ENCODE measurements at regions not wholly inside any gene's neighbourhood (a gene's known extent, or its start where the extent isn't known, plus 50 kb on each side); places are given as distances from the start of the nearest gene placed in this dataset.

DNA sequence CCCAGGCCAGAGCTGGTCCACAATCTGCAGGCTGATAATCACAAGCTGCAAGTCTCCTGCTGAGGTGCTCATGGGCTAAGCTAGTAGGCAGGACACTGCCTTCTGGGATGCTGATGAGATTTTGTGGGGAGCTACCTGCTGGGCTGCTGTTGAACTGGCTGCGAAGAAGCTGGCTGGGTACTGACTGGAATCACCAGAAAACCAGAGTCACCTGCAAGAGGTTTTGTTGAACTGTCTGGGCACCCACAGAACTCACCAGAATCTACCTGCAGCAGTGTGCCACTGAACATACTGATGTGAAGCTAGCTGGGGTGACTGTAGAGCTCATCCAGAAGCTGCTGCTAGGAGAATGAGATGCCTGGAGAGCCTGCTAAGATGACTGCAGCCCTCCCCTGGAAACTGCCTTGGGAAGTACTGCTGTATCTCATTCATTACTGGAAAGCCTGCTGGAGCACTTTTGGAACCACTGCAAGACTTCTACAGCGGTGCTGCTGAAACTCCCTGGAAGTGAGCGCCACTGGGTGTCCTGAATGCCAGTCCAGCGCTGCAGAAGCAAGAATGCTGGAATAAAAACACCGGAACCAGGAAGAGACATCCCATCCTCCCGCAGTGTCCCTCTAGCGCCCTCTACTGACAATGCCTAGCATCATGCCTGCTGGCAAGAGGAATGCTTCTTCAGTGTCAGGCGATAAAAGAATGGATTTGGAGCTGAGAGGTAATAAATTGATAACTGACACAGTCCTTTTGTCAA lies 64.9 kb upstream of the ARHGAP18 start:
- H3K4me1 ChIP-seq (ENCODE audit: control insufficient read depth in 1 of 2, insufficient read depth in 2 of 2, low read length in 2 of 2), result peaks cover 8 to 13% of the 10 kb centered on the region in 2 experiments; a peak in 3 of 4 replicates
- H3K9me2 ChIP-seq (ENCODE audit: insufficient read depth), result no peaks in the 10 kb centered on the region
- RAD21 ChIA-PET (ENCODE audit: low non-redundant PET in 1 of 2, low total read pairs in 2 of 2, uncharacterized antibody in 2 of 2, unreplicated experiment in 2 of 2), result interaction anchor here in 1 of 2 experiments (0.8 kb wide), 1 partner anchor 246 kb away, joined by 3 read pairs; no protein-coding TSS in a partner anchor
- H3K27ac ChIP-seq (ENCODE audit: low read depth, low read length), result peak overlapping the region; percentile 46
- H3K79me2 ChIP-seq (ENCODE audit: insufficient read depth, low read length), result no peaks in the 10 kb centered on the region
- no peaks in the 10 kb centered on the region for H4K20me1 ChIP-seq (ENCODE audit: insufficient read depth)
- DNase-seq (ENCODE audit: low read depth, low spot score) (peak; percentile 68), ATAC-seq (peak; percentile 93)
- no peaks in the 10 kb centered on the region for H3K36me3 ChIP-seq (ENCODE audit: control insufficient read depth in 1 of 2, insufficient read depth in 2 of 2, low read length in 2 of 2)
- H2AFZ ChIP-seq (ENCODE audit: low read depth, low read length, poor library complexity, severe bottlenecking), result peak overlapping the region; percentile 98
- POLR2A ChIA-PET, result interaction anchor here (0.9 to 2.3 kb wide), 3 partner anchors 11 to 273 kb away, joined by 3 to 8 read pairs (median 3); no protein-coding TSS in a partner anchor
- peaks cover 0 to 1% of the 10 kb centered on the region in 2 experiments; a peak in 2 of 4 replicates for H3K9me3 ChIP-seq (ENCODE audit: control insufficient read depth in 1 of 2, insufficient read depth in 1 of 2, low read depth in 1 of 2, low read length in 2 of 2)
- peak overlapping the region; percentile 72 for H3K4me2 ChIP-seq (ENCODE audit: low read length)
- CTCF ChIA-PET, result interaction anchor here (0.6 to 3.6 kb wide), 27 partner anchors 9 to 281 kb away, joined by 3 to 44 read pairs (median 4); no protein-coding TSS in a partner anchor
- no peak overlapping the region for H3K9ac ChIP-seq (ENCODE audit: low read length)
- H3K27me3 ChIP-seq (ENCODE audit: insufficient read depth, low read length), result no peaks in the 10 kb centered on the region
- H3K4me3 ChIP-seq (replicated peaks in 1 of 2; ENCODE audit: low read depth in 1 of 2, low read length in 2 of 2), result peak overlapping the region; percentile 24 to 34
- no TSS peak for BruUV-seq (replicated peaks)
- intact Hi-C loops (cut with micrococcal nuclease), result loop anchor here (1.0 kb wide), 1 partner anchor 177 kb away; no protein-coding TSS in a partner anchor
- peak; percentile 77 to 100 (median 98) for TF ChIP-seq CTCF (IDR thresholded peaks at IDR 0.05 in 2 of 3, conservative IDR thresholded peaks at IDR 0.05 in 1 of 3; ENCODE audit: borderline replicate concordance in 1 of 3, insufficient read depth in 1 of 3, low read depth in 2 of 3, low read length in 2 of 3)
- peak; percentile 33; the same call in 1 of the 2 replicates for TF ChIP-seq POLR2AphosphoS5 (IDR thresholded peaks at IDR 0.05; ENCODE audit: low read depth, low read length)
- no peak for TF ChIP-seq JUND (IDR thresholded peaks at IDR 0.05)
- peak; percentile 50 for TF ChIP-seq YY1 (IDR thresholded peaks at IDR 0.05; ENCODE audit: extremely low read depth, insufficient replicate concordance, low read depth, low read length)
- peak; percentile 85 for TF ChIP-seq RAD21 (IDR thresholded peaks at IDR 0.05; ENCODE audit: low read depth)
- no peak for TF ChIP-seq POLR2A (IDR thresholded peaks at IDR 0.05; ENCODE audit: borderline replicate concordance, extremely low read depth, insufficient read depth, insufficient read length)
- TF ChIP-seq EZH2phosphoT487 (IDR thresholded peaks at IDR 0.05; ENCODE audit: borderline replicate concordance), result no peak
- no peak for TF ChIP-seq ZFX (IDR thresholded peaks at IDR 0.05)
- TF ChIP-seq SRF (IDR thresholded peaks at IDR 0.05; ENCODE audit: low read depth), result peak; percentile 17; the same call in 1 of the 2 replicates
- no peak for TF ChIP-seq ZNF274 (IDR thresholded peaks at IDR 0.05; ENCODE audit: low read depth, low read length)
- TF ChIP-seq, protein P1, sequence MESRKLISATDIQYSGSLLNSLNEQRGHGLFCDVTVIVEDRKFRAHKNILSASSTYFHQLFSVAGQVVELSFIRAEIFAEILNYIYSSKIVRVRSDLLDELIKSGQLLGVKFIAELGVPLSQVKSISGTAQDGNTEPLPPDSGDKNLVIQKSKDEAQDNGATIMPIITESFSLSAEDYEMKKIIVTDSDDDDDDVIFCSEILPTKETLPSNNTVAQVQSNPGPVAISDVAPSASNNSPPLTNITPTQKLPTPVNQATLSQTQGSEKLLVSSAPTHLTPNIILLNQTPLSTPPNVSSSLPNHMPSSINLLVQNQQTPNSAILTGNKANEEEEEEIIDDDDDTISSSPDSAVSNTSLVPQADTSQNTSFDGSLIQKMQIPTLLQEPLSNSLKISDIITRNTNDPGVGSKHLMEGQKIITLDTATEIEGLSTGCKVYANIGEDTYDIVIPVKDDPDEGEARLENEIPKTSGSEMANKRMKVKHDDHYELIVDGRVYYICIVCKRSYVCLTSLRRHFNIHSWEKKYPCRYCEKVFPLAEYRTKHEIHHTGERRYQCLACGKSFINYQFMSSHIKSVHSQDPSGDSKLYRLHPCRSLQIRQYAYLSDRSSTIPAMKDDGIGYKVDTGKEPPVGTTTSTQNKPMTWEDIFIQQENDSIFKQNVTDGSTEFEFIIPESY (IDR thresholded peaks at IDR 0.05; ENCODE audit: extremely low read depth, insufficient replicate concordance, low read length), result no peak
- TF ChIP-seq, protein P2, sequence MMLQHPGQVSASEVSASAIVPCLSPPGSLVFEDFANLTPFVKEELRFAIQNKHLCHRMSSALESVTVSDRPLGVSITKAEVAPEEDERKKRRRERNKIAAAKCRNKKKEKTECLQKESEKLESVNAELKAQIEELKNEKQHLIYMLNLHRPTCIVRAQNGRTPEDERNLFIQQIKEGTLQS (IDR thresholded peaks at IDR 0.05), result no peak
- no peak for TF ChIP-seq FOSL1 (IDR thresholded peaks at IDR 0.05; ENCODE audit: low read depth)
- TF ChIP-seq ELF1 (IDR thresholded peaks at IDR 0.05; ENCODE audit: borderline replicate concordance, low read depth), result peak; percentile 75
- TF ChIP-seq, protein P3, sequence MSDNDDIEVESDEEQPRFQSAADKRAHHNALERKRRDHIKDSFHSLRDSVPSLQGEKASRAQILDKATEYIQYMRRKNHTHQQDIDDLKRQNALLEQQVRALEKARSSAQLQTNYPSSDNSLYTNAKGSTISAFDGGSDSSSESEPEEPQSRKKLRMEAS (IDR thresholded peaks at IDR 0.05), result no peak
- no peak for TF ChIP-seq CEBPB (IDR thresholded peaks at IDR 0.05; ENCODE audit: low read depth)
- no peak for TF ChIP-seq SIN3A (IDR thresholded peaks at IDR 0.05; ENCODE audit: low read depth)
- no peak for TF ChIP-seq EGR1 (IDR thresholded peaks at IDR 0.05; ENCODE audit: low read depth)
- TF ChIP-seq CBX3 (IDR thresholded peaks at IDR 0.05; ENCODE audit: low read depth), result peak; percentile 86
- no peak for TF ChIP-seq SP1 (IDR thresholded peaks at IDR 0.05; ENCODE audit: low read depth)
- no peak for TF ChIP-seq EZH2 (IDR thresholded peaks at IDR 0.05)
- TF ChIP-seq TCF7L2 (IDR thresholded peaks at IDR 0.05; ENCODE audit: borderline replicate concordance, extremely low read depth, insufficient read depth, insufficient read length), result no peak

All from HCT116 (cell line).